ENCODE measurements at regions not wholly inside any gene's neighbourhood (a gene's known extent, or its start where the extent isn't known, plus 50 kb on each side); places are given as distances from the start of the nearest gene placed in this dataset.
"Not testable (repeated sequence)": the region's sequence is repeated elsewhere in the genome, so short reads cannot be mapped to it uniquely, and the experiment has no call there.

GRCh38 chr17:71600137-71600789 lies 520.6 kb upstream of the SOX9 start:
- intact Hi-C loops (cut with DNase I): no loop called here

GRCh38 chr17:71601894-71602504 lies 518.8 kb upstream of the SOX9 start:
- intact Hi-C loops (cut with DNase I): no loop called here
- no peak for DNase-seq (ENCODE audit: low spot score)

More at GRCh38 chr17:71600137-71600789, 520.6 kb upstream of the SOX9 start:
- DNase-seq (ENCODE audit: low spot score): no peak

- intact Hi-C loops (cut with DNase I): no loop called here
- no peak for DNase-seq (ENCODE audit: low spot score)
These were observed 506.8 kb upstream of the SOX9 start for GRCh38 chr17:71613996-71614395.

GRCh38 chr17:71615820-71616219 lies 505.0 kb upstream of the SOX9 start:
- intact Hi-C loops (cut with DNase I): no loop called here
- DNase-seq (ENCODE audit: low spot score): no peak

GRCh38 chr17:71617767-71618166 lies 503.1 kb upstream of the SOX9 start:
- intact Hi-C loops (cut with DNase I); DNase-seq (ENCODE audit: low spot score): not testable (repeated sequence)

- no peak for DNase-seq (ENCODE audit: low spot score)
- intact Hi-C loops (cut with DNase I): no loop called here
These were observed 495.5 kb upstream of the SOX9 start for GRCh38 chr17:71625330-71625729.

- intact Hi-C loops (cut with DNase I): no loop called here
- no peak for DNase-seq (ENCODE audit: low spot score)
These were observed 492.5 kb upstream of the SOX9 start for GRCh38 chr17:71628306-71628705.

GRCh38 chr17:71631483-71631882 lies 489.3 kb upstream of the SOX9 start:
- DNase-seq (ENCODE audit: low spot score): no peak
- intact Hi-C loops (cut with DNase I): no loop called here

- no peak for DNase-seq (ENCODE audit: low spot score)
These were observed 488.5 kb upstream of the SOX9 start for GRCh38 chr17:71632328-71632727.

GRCh38 chr17:71633391-71633849 lies 487.4 kb upstream of the SOX9 start:
- no peak for DNase-seq (ENCODE audit: low spot score)
- intact Hi-C loops (cut with DNase I): no loop called here

More at GRCh38 chr17:71632328-71632727, 488.5 kb upstream of the SOX9 start:
- intact Hi-C loops (cut with DNase I): no loop called here

GRCh38 chr17:71634376-71634775 lies 486.4 kb upstream of the SOX9 start:
- DNase-seq (ENCODE audit: low spot score): no peak
- intact Hi-C loops (cut with DNase I): no loop called here

GRCh38 chr17:71635187-71635586 lies 485.6 kb upstream of the SOX9 start:
- intact Hi-C loops (cut with DNase I): no loop called here
- no peak for DNase-seq (ENCODE audit: low spot score)

- no peak for DNase-seq (ENCODE audit: low spot score)
These were observed 484.2 kb upstream of the SOX9 start for GRCh38 chr17:71636644-71637043.

GRCh38 chr17:71638668-71639067 lies 482.2 kb upstream of the SOX9 start:
- intact Hi-C loops (cut with DNase I): no loop called here
- no peak for DNase-seq (ENCODE audit: low spot score)

More at GRCh38 chr17:71636644-71637043, 484.2 kb upstream of the SOX9 start:
- intact Hi-C loops (cut with DNase I): no loop called here

GRCh38 chr17:71639865-71640264 lies 481.0 kb upstream of the SOX9 start:
- intact Hi-C loops (cut with DNase I): no loop called here
- no peak for DNase-seq (ENCODE audit: low spot score)

- intact Hi-C loops (cut with DNase I): not testable (repeated sequence)
These were observed 473.9 kb upstream of the SOX9 start for GRCh38 chr17:71646890-71647289.

GRCh38 chr17:71648342-71648741 lies 472.5 kb upstream of the SOX9 start:
- intact Hi-C loops (cut with DNase I); DNase-seq (ENCODE audit: low spot score): not testable (repeated sequence)

More at GRCh38 chr17:71646890-71647289, 473.9 kb upstream of the SOX9 start:
- DNase-seq (ENCODE audit: low spot score): not testable (repeated sequence)

- DNase-seq (ENCODE audit: low spot score): no peak
- intact Hi-C loops (cut with DNase I): no loop called here
These were observed 470.9 kb upstream of the SOX9 start for GRCh38 chr17:71649941-71650350.

- intact Hi-C loops (cut with DNase I): no loop called here
- DNase-seq (ENCODE audit: low spot score): no peak
These were observed 465.3 kb upstream of the SOX9 start for GRCh38 chr17:71655542-71655941.

- DNase-seq (ENCODE audit: low spot score): no peak
- intact Hi-C loops (cut with DNase I): no loop called here
These were observed 463.6 kb upstream of the SOX9 start for GRCh38 chr17:71656964-71657858.
